Adrenal gland (tissue), 5 donors: ENCODE measurements at regions not wholly inside any gene's neighbourhood (a gene's known extent, or its start where the extent isn't known, plus 50 kb on each side); places are given as distances from the start of the nearest gene placed in this dataset.

Experiments used
- POLR2A ChIP-seq, 2 donors: fragments of 450-650 bp; IDR thresholded peaks; one replicate each; pipeline ENCODE4 v1.6.1; 2017; ENCODE audit warnings: antibody characterized with exemption in 2 of 2, mild to moderate bottlenecking in 2 of 2, moderate library complexity in 1 of 2
- TF ChIP-seq, protein P1 (sequence below), 6 experiments: fragments of 450-650 bp in 4 of 6; fragments of 200-600 bp in 2 of 6; sonication (generic) in 1 of 6; IDR thresholded peaks; 1 replicate in 5 of 6; 2 replicates in 1 of 6; pipeline versions ENCODE4 v1.5.1 to v1.8.0; 2016 to 2021; ENCODE audit warnings: antibody characterized with exemption in 6 of 6, mild to moderate bottlenecking in 2 of 6, moderate library complexity in 1 of 6
- donor health status: DM: no; HTN: no; CAD: no.

DNA sequence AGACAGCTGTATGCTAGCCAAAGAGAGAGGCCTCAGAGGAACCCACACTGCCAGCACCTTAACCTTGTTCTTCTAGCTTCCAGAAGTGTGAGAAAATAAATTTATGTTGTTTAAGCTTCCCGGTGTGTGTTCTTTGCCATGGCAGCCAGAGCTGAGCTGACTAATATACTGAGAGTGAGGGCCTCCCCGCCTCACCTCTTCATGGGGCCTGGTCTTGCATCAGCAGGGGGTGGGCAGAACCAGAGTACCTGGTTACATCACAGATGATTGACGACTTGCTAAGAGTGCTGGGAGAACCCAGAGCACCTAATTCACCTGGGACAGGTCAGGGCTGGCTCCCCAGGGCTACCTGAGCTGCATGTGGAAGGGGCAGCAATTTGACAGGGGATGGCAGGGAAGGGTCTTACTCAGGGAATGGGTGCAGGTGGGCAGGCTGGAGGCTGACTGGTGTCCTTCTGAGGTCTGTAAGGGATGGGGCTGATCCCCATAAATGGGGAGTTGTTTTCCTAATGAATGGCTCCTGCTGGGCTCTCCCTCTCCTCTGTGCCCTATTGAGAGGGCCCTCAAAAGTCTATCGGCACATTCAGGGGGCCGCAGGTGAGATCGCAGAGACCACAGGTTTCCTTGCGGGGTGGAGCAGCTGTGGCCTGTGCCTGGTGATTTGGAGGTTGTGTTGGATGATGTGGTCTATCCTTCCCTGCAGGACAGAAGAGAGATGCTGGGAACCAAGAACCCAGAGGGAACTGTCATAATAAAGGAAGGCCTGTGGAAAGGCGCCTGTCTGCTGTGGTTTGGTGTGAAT is 60.6 kb upstream of the ETV3 start:
- no peak for TF ChIP-seq POLR2A (IDR thresholded peaks at IDR 0.05)
- TF ChIP-seq, protein P1, sequence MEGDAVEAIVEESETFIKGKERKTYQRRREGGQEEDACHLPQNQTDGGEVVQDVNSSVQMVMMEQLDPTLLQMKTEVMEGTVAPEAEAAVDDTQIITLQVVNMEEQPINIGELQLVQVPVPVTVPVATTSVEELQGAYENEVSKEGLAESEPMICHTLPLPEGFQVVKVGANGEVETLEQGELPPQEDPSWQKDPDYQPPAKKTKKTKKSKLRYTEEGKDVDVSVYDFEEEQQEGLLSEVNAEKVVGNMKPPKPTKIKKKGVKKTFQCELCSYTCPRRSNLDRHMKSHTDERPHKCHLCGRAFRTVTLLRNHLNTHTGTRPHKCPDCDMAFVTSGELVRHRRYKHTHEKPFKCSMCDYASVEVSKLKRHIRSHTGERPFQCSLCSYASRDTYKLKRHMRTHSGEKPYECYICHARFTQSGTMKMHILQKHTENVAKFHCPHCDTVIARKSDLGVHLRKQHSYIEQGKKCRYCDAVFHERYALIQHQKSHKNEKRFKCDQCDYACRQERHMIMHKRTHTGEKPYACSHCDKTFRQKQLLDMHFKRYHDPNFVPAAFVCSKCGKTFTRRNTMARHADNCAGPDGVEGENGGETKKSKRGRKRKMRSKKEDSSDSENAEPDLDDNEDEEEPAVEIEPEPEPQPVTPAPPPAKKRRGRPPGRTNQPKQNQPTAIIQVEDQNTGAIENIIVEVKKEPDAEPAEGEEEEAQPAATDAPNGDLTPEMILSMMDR (IDR thresholded peaks at IDR 0.05): no peak
